AG04450 (cell line): ENCODE measurements at regions not wholly inside any gene's neighbourhood (a gene's known extent, or its start where the extent isn't known, plus 50 kb on each side); places are given as distances from the start of the nearest gene placed in this dataset.

Experiments used
- CTCF ChIA-PET: fragments of 300-600, 350-600 bp; formaldehyde crosslinking; extraction: SDS; loops from one replicate; lab custom pipeline; 2022; ENCODE audit warnings: antibody characterized with exemption, inconsistent platforms; lab: Charles Lee
- POLR2A ChIA-PET: fragments of 350-600 bp; formaldehyde crosslinking; extraction: SDS; loops from one replicate; lab custom pipeline; 2021; ENCODE audit warnings: antibody characterized with exemption, inconsistent platforms; lab: Yijun Ruan, JAX
- DNase-seq: peaks from one replicate; pipeline ENCODE4 v3.0.0-alpha.2; 2011; ENCODE audit warnings: low read depth, low spot score
- H3K27ac ChIP-seq: one replicate; pipeline ENCODE4 v1.5.1; 2012; ENCODE audit warnings: low read depth, low read length, control low read depth
- H3K27me3 ChIP-seq: one replicate; pipeline ENCODE4 v1.6.0; 2012; ENCODE audit warnings: low read length; ENCODE audit not compliant: control insufficient read depth, insufficient read depth
- H3K4me3 ChIP-seq: 2 replicates; pipeline ENCODE4 v1.5.1; 2011; ENCODE audit warnings: mild to moderate bottlenecking, low read depth, low read length, control low read depth
- H3K9me3 ChIP-seq: 2 replicates; pipeline ENCODE4 v1.5.1; 2012; ENCODE audit warnings: low read length; ENCODE audit not compliant: control insufficient read depth, insufficient read depth
- TF ChIP-seq, protein P1 (sequence below): IDR thresholded peaks from 2 replicates; pipeline ENCODE4 v1.5.1; 2011; ENCODE audit warnings: low read depth, low read length, control low read depth, inconsistent platforms

DNA sequence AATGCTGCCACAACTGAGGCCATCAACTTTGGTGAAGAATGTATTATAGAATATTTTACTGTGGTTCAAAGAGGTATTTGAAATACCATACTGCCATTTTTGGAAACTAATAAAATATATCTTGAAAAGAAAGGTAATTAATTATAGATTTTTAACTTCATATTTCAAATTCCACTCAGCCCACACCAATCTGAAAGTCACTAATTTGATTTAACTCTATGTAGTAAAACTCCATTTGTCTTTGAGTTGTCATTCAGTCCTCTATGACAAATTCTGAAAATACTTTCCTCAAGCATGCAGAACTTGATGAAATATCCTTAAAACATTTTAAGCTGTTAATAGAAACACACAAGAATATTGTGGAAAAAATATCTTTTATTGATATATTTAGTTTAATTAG, 1196.7 kb upstream of the CITED2 start:
- Histone ChIP-seq H3K27ac (no peak overlapping the region), H3K4me3 (no peak overlapping the region), H3K9me3 (no peaks in the 10 kb centered on the region; the same call in 1 of the 2 replicates), H3K27me3 (no peaks in the 10 kb centered on the region)
- ChIA-PET POLR2A (no interaction called here), CTCF (no interaction called here)
- TF ChIP-seq, protein P1, sequence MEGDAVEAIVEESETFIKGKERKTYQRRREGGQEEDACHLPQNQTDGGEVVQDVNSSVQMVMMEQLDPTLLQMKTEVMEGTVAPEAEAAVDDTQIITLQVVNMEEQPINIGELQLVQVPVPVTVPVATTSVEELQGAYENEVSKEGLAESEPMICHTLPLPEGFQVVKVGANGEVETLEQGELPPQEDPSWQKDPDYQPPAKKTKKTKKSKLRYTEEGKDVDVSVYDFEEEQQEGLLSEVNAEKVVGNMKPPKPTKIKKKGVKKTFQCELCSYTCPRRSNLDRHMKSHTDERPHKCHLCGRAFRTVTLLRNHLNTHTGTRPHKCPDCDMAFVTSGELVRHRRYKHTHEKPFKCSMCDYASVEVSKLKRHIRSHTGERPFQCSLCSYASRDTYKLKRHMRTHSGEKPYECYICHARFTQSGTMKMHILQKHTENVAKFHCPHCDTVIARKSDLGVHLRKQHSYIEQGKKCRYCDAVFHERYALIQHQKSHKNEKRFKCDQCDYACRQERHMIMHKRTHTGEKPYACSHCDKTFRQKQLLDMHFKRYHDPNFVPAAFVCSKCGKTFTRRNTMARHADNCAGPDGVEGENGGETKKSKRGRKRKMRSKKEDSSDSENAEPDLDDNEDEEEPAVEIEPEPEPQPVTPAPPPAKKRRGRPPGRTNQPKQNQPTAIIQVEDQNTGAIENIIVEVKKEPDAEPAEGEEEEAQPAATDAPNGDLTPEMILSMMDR: no peak
- DNase-seq: no peak

DNA sequence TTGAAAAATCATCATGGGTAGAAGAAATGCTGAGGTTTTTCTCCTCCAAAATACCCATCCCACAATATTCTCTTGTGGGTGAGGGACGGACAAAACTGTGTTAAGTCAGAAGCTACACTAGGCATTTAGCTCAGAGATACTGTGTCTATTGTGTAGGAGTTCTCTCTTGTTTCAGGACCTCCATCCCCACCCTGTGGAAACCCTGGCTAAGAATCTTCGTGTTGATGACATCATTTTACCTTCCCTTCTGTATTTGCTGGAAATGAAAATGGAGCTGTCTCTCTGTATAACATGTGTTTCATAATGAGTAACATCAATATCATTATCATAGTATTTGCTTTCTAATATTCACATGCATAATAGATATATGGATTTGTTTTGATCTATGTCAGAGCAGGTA, 1193.0 kb upstream of the CITED2 start:
- no peak for DNase-seq
- no peak overlapping the region for H3K27ac ChIP-seq
- ChIA-PET POLR2A (no interaction called here), CTCF (interaction anchor here (0.7 kb wide), 1 partner anchor 466 kb away, joined by 3 read pairs; no protein-coding TSS in a partner anchor)
- H3K9me3 ChIP-seq: no peaks in the 10 kb centered on the region; the same call in 1 of the 2 replicates
- TF ChIP-seq, protein P1: no peak
- no peaks in the 10 kb centered on the region for H3K27me3 ChIP-seq
- H3K4me3 ChIP-seq: no peak overlapping the region

DNA sequence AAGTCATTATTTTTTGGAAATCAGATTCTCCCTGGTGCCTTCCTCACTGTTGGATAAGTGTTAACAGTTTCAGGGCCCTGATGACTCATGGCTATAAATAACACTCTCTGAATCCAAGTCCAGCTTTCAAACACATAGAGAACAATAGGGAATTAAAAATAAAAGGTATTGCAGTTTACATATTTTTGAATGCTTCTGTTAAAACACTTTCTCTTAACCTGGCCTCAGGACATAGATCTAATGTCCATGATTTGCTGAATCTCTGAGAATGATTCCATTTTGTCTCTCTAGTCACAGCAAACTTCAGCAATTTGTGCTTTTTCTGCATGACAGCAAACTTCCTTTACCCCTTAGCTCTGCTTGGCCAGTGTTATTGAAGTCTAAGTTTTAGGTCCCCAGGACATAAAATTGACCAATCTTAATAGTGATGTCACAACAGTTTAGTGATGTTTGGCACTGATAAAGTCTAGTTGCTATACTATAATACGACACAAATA, 1192.4 kb upstream of the CITED2 start:
- TF ChIP-seq, protein P1: no peak
- Histone ChIP-seq H3K9me3 (no peaks in the 10 kb centered on the region; the same call in 1 of the 2 replicates), H3K27ac (no peak overlapping the region), H3K27me3 (no peaks in the 10 kb centered on the region), H3K4me3 (no peak overlapping the region)
- CTCF ChIA-PET: interaction anchor here (0.7 kb wide), 1 partner anchor 466 kb away, joined by 3 read pairs; no protein-coding TSS in a partner anchor
- DNase-seq: no peak
- POLR2A ChIA-PET: interaction anchor here (0.6 to 0.7 kb wide), 2 partner anchors 392 to 1192 kb away, joined by 3 to 10 read pairs; partner anchors contain the start of gene CITED2

DNA sequence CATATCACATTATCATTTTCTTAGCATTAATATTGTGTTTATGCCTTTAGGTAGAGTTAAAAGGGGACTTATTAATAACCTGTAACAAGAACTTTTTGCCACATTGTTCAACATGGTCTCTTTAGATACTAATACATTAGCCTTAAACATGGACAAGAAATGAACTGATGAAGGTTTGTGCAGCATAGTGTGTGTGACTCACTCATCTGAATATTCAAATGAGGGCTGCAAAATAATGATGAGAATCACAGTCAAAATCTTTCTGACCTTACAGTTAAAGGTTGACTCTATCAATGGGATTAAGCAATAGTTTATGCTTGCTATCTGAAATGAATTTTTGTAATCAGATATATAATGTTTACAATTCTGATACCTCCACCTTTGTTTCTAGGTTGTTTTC, 1189.3 kb upstream of the CITED2 start:
- POLR2A ChIA-PET: no interaction called here
- Histone ChIP-seq H3K27me3 (no peaks in the 10 kb centered on the region), H3K4me3 (no peak overlapping the region), H3K9me3 (no peaks in the 10 kb centered on the region; the same call in 1 of the 2 replicates), H3K27ac (no peak overlapping the region)
- no peak for DNase-seq
- CTCF ChIA-PET: no interaction called here
- TF ChIP-seq, protein P1: no peak

DNA sequence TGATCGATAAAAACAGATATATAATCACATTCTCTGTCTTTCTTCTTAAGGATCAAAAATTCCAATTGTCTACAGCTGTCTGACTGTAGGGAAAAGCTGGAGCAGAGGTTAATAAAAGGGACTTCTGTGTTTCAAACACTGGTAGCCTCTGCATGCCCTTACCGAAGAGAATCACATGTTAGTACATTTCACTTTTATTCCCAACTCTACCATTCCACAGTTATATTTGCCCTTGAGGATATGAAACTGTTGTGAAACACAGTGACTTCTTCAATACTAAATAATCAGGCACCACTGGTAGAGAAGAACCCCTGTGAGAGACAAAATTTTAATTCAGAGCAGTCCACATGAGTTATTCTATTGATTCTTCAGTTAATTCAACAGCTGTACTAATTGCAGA, 1187.3 kb upstream of the CITED2 start:
- H3K27me3 ChIP-seq: no peaks in the 10 kb centered on the region
- DNase-seq: no peak
- no peak overlapping the region for H3K27ac ChIP-seq
- ChIA-PET CTCF (no interaction called here), POLR2A (no interaction called here)
- TF ChIP-seq, protein P1: no peak
- H3K4me3 ChIP-seq: no peak overlapping the region
- H3K9me3 ChIP-seq: no peaks in the 10 kb centered on the region
